ENCODE measurements at regions not wholly inside any gene's neighbourhood (a gene's known extent, or its start where the extent isn't known, plus 50 kb on each side); places are given as distances from the start of the nearest gene placed in this dataset.

GRCh38 chr9:111158999-111159398 is 120.7 kb upstream of the LPAR1 start:
- Mint-ChIP-seq H3K27me3 (ENCODE audit: low read depth, unreplicated experiment) (peaks cover 3% of the 10 kb centered on the region), H3K4me1 (ENCODE audit: low read depth, unreplicated experiment) (peaks cover 11% of the 10 kb centered on the region)

DNA sequence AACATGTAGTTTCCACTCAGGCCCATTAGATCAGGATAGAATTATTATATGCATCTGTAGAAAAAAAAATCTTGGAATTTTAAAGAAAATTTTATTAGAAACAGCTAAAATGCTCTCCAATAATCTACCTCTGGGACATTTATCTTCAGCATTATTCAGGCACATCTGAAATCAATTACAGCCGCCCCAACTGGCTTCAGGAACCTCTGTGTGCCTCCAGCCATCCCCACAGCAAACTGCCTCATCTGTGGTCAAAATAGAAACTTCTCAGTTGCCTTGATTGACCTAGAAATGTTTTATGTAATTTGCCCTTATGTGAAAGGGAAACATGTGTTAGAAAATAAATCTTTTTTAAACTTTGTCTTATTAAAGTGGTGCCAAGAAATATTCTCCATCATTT is 120.1 kb upstream of the LPAR1 start:
- H3K9me3 ChIP-seq (ENCODE audit: insufficient read depth, low read depth, low read length) = no peaks in the 10 kb centered on the region
- DNase-seq (ENCODE audit: low read depth) = peak; percentile 38
- no peak overlapping the region for H3K27ac ChIP-seq (ENCODE audit: low read depth, low read length)
- H3K27me3 ChIP-seq (ENCODE audit: insufficient read depth, low read length) = no peaks in the 10 kb centered on the region
- peaks cover 6% of the 10 kb centered on the region for H3K4me1 ChIP-seq (ENCODE audit: insufficient read depth, low read length)
- H3K79me2 ChIP-seq (ENCODE audit: insufficient read depth, low read length) = no peaks in the 10 kb centered on the region
- no peak overlapping the region for H2AFZ ChIP-seq (ENCODE audit: low read depth, low read length)
- H3K4me3 ChIP-seq (ENCODE audit: insufficient read depth, low read depth, low read length) = no peak overlapping the region
- Mint-ChIP-seq H3K4me3 (ENCODE audit: unreplicated experiment) (no peak overlapping the region), H3K36me3 (ENCODE audit: low read depth, unreplicated experiment) (no peaks in the 10 kb centered on the region), H3K9me3 (ENCODE audit: unreplicated experiment) (no peaks in the 10 kb centered on the region), H3K4me1 (ENCODE audit: low read depth, unreplicated experiment) (peaks cover 11% of the 10 kb centered on the region), H3K27me3 (ENCODE audit: low read depth, unreplicated experiment) (peaks cover 3% of the 10 kb centered on the region), H3K27ac (ENCODE audit: unreplicated experiment) (no peak overlapping the region)
- H3K4me2 ChIP-seq (ENCODE audit: low read length) = no peak overlapping the region
- TF ChIP-seq, protein P1, sequence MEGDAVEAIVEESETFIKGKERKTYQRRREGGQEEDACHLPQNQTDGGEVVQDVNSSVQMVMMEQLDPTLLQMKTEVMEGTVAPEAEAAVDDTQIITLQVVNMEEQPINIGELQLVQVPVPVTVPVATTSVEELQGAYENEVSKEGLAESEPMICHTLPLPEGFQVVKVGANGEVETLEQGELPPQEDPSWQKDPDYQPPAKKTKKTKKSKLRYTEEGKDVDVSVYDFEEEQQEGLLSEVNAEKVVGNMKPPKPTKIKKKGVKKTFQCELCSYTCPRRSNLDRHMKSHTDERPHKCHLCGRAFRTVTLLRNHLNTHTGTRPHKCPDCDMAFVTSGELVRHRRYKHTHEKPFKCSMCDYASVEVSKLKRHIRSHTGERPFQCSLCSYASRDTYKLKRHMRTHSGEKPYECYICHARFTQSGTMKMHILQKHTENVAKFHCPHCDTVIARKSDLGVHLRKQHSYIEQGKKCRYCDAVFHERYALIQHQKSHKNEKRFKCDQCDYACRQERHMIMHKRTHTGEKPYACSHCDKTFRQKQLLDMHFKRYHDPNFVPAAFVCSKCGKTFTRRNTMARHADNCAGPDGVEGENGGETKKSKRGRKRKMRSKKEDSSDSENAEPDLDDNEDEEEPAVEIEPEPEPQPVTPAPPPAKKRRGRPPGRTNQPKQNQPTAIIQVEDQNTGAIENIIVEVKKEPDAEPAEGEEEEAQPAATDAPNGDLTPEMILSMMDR (IDR thresholded peaks at IDR 0.05; ENCODE audit: insufficient read depth, low read depth, low read length) = no peak
- TF ChIP-seq EZH2 (IDR thresholded peaks at IDR 0.05; ENCODE audit: insufficient read depth, low read length) = no peak
- no peaks in the 10 kb centered on the region for H3K36me3 ChIP-seq (ENCODE audit: insufficient read depth, low read length)
- no peaks in the 10 kb centered on the region for H4K20me1 ChIP-seq (ENCODE audit: insufficient read depth, low read length)
- no peak overlapping the region for H3K9ac ChIP-seq (ENCODE audit: low read length)
- no peak for FAIRE-seq

More at GRCh38 chr9:111158999-111159398, 120.7 kb upstream of the LPAR1 start:
- Mint-ChIP-seq H3K27ac (ENCODE audit: unreplicated experiment) (no peak overlapping the region), H3K36me3 (ENCODE audit: low read depth, unreplicated experiment) (no peaks in the 10 kb centered on the region), H3K4me3 (ENCODE audit: unreplicated experiment) (no peak overlapping the region), H3K9me3 (ENCODE audit: unreplicated experiment) (no peaks in the 10 kb centered on the region)
- Histone ChIP-seq H3K4me3 (ENCODE audit: insufficient read depth, low read depth, low read length) (no peak overlapping the region), H2AFZ (ENCODE audit: low read depth, low read length) (no peak overlapping the region), H3K4me2 (ENCODE audit: low read length) (no peak overlapping the region), H3K79me2 (ENCODE audit: insufficient read depth, low read length) (no peaks in the 10 kb centered on the region), H3K9ac (ENCODE audit: low read length) (no peak overlapping the region), H4K20me1 (ENCODE audit: insufficient read depth, low read length) (no peaks in the 10 kb centered on the region), H3K9me3 (ENCODE audit: insufficient read depth, low read depth, low read length) (no peaks in the 10 kb centered on the region), H3K4me1 (ENCODE audit: insufficient read depth, low read length) (peaks cover 6% of the 10 kb centered on the region), H3K27ac (ENCODE audit: low read depth, low read length) (no peak overlapping the region), H3K36me3 (ENCODE audit: insufficient read depth, low read length) (no peaks in the 10 kb centered on the region), H3K27me3 (ENCODE audit: insufficient read depth, low read length) (no peaks in the 10 kb centered on the region)
- no peak for DNase-seq (ENCODE audit: low read depth)
- no peak for FAIRE-seq
- TF ChIP-seq, protein P1 (IDR thresholded peaks at IDR 0.05; ENCODE audit: insufficient read depth, low read depth, low read length) = no peak
- TF ChIP-seq EZH2 (IDR thresholded peaks at IDR 0.05; ENCODE audit: insufficient read depth, low read length) = no peak

GRCh38 chr9:111154081-111154562 is 115.9 kb upstream of the LPAR1 start:
- H3K9ac ChIP-seq (ENCODE audit: low read length) = no peak overlapping the region
- H3K9me3 ChIP-seq (ENCODE audit: insufficient read depth, low read depth, low read length) = no peaks in the 10 kb centered on the region
- Mint-ChIP-seq H3K27me3 (ENCODE audit: low read depth, unreplicated experiment) (no peaks in the 10 kb centered on the region), H3K4me1 (ENCODE audit: low read depth, unreplicated experiment) (peaks cover 6% of the 10 kb centered on the region), H3K4me3 (ENCODE audit: unreplicated experiment) (no peak overlapping the region), H3K9me3 (ENCODE audit: unreplicated experiment) (no peaks in the 10 kb centered on the region), H3K27ac (ENCODE audit: unreplicated experiment) (no peak overlapping the region), H3K36me3 (ENCODE audit: low read depth, unreplicated experiment) (no peaks in the 10 kb centered on the region)
- H3K79me2 ChIP-seq (ENCODE audit: insufficient read depth, low read length) = no peaks in the 10 kb centered on the region
- no peak for TF ChIP-seq EZH2 (IDR thresholded peaks at IDR 0.05; ENCODE audit: insufficient read depth, low read length)
- TF ChIP-seq, protein P1 (IDR thresholded peaks at IDR 0.05; ENCODE audit: insufficient read depth, low read depth, low read length) = no peak
- H3K36me3 ChIP-seq (ENCODE audit: insufficient read depth, low read length) = no peaks in the 10 kb centered on the region
- H3K27me3 ChIP-seq (ENCODE audit: insufficient read depth, low read length) = no peaks in the 10 kb centered on the region
- peak; percentile 68 for DNase-seq (ENCODE audit: low read depth)
- H3K27ac ChIP-seq (ENCODE audit: low read depth, low read length) = no peak overlapping the region
- H4K20me1 ChIP-seq (ENCODE audit: insufficient read depth, low read length) = no peaks in the 10 kb centered on the region
- H3K4me1 ChIP-seq (ENCODE audit: insufficient read depth, low read length) = no peaks in the 10 kb centered on the region
- no peak overlapping the region for H2AFZ ChIP-seq (ENCODE audit: low read depth, low read length)
- FAIRE-seq = no peak
- no peak overlapping the region for H3K4me2 ChIP-seq (ENCODE audit: low read length)
- no peak overlapping the region for H3K4me3 ChIP-seq (ENCODE audit: insufficient read depth, low read depth, low read length)
